ENCODE measurements at regions not wholly inside any gene's neighbourhood (a gene's known extent, or its start where the extent isn't known, plus 50 kb on each side); places are given as distances from the start of the nearest gene placed in this dataset.

DNA sequence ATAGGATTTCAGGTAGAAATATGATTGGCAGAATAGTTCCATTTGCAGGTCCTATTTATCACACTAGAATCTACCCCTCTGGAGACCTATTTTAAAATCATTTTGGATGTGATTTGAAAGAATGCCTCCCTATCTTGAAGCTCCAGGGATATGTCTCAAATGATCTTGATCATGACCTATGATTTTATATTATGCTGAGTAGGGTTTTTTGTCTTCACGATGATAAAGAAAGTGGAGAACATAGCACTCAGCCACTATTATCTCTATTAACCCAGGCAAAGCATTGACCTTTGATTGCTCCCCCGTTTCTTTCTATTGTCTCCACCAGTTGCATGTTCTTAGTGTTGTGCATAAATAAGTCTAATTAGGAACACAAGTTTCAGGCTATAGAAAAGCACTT lies 307.9 kb downstream of the BLID start:
- H3K36me3 ChIP-seq (ENCODE audit: insufficient read depth, low read length), result no peaks in the 10 kb centered on the region
- TF ChIP-seq CTCF (IDR thresholded peaks at IDR 0.05), result no peak
- ChIA-PET CTCF (no interaction called here), POLR2A (no interaction called here)
- H3K27ac ChIP-seq (ENCODE audit: low read depth in 1 of 2, low read length in 2 of 2), result no peak overlapping the region
- H3K4me3 ChIP-seq (ENCODE audit: low read length), result no peak overlapping the region
- no peak for DNase-seq
- H3K4me1 Mint-ChIP-seq (ENCODE audit: low read depth), result no peaks in the 10 kb centered on the region
- peaks cover 14% of the 10 kb centered on the region for H3K9me3 Mint-ChIP-seq
- H3K4me3 Mint-ChIP-seq, result no peak overlapping the region
- H3K27me3 Mint-ChIP-seq, result peaks cover 8% of the 10 kb centered on the region
- intact Hi-C loops (cut with DNase I, micrococcal nuclease), result no loop called here
- H3K4me1 ChIP-seq (ENCODE audit: insufficient read depth, low read length), result no peaks in the 10 kb centered on the region
- peaks cover 2 to 8% of the 10 kb centered on the region in 2 experiments for H3K9me3 ChIP-seq (ENCODE audit: control insufficient read depth in 1 of 2, insufficient read depth in 1 of 2, low read length in 2 of 2)
- no peak for ATAC-seq (ENCODE audit: poor library complexity)
- H3K27me3 ChIP-seq (ENCODE audit: control insufficient read depth in 1 of 2, insufficient read depth in 2 of 2, low read length in 2 of 2), result no peaks in the 10 kb centered on the region
- no peak overlapping the region for H3K27ac Mint-ChIP-seq
- H3K36me3 Mint-ChIP-seq (ENCODE audit: low read depth), result no peaks in the 10 kb centered on the region

- POLR2A ChIA-PET, result no interaction called here
- DNase-seq (no peak), ATAC-seq (ENCODE audit: poor library complexity) (no peak)
- Histone ChIP-seq H3K27me3 (ENCODE audit: control insufficient read depth in 1 of 2, insufficient read depth in 2 of 2, low read length in 2 of 2) (no peaks in the 10 kb centered on the region), H3K9me3 (ENCODE audit: control insufficient read depth in 1 of 2, insufficient read depth in 1 of 2, low read length in 2 of 2) (no peaks in the 10 kb centered on the region), H3K27ac (ENCODE audit: low read depth in 1 of 2, low read length in 2 of 2) (no peak overlapping the region), H3K4me3 (ENCODE audit: low read length) (no peak overlapping the region), H3K4me1 (ENCODE audit: insufficient read depth, low read length) (no peaks in the 10 kb centered on the region), H3K36me3 (ENCODE audit: insufficient read depth, low read length) (no peaks in the 10 kb centered on the region)
- TF ChIP-seq CTCF (IDR thresholded peaks at IDR 0.05), result no peak
- H3K36me3 Mint-ChIP-seq (ENCODE audit: low read depth), result no peaks in the 10 kb centered on the region
- intact Hi-C loops (cut with DNase I, micrococcal nuclease), result no loop called here
- peaks cover 8% of the 10 kb centered on the region for H3K9me3 Mint-ChIP-seq
- no peak overlapping the region for H3K4me3 Mint-ChIP-seq
- H3K4me1 Mint-ChIP-seq (ENCODE audit: low read depth), result no peaks in the 10 kb centered on the region
- H3K27ac Mint-ChIP-seq, result no peak overlapping the region
- CTCF ChIA-PET, result no interaction called here
- peaks cover 8% of the 10 kb centered on the region for H3K27me3 Mint-ChIP-seq
Measured at GRCh38 chr11:121807051-121807450, 309.0 kb downstream of the BLID start.

DNA sequence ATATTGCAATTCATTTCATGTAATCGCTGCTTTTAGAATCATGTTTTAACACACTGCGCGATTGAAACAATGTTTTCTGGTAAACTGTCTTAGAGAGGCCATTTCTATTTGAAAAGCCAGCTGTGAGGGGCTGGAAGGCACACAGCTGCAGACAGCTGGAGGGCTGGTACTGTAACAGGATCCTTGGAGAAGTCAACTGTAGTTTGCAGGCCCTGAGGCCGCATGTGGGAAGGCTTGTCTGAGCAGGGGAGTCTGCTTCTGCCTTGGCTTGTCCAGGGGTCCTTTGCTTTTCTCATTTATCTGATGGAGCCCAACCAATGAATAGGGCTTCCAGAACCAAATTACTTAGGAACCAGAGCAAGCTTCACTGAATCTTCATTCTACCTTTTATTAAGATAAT lies 313.5 kb downstream of the BLID start:
- no peaks in the 10 kb centered on the region for H3K27me3 ChIP-seq (ENCODE audit: control insufficient read depth in 1 of 2, insufficient read depth in 2 of 2, low read length in 2 of 2)
- H3K36me3 ChIP-seq (ENCODE audit: insufficient read depth, low read length), result no peaks in the 10 kb centered on the region
- Mint-ChIP-seq H3K9me3 (peaks cover under 1% of the 10 kb centered on the region), H3K4me1 (ENCODE audit: low read depth) (no peaks in the 10 kb centered on the region), H3K27ac (no peak overlapping the region), H3K4me3 (no peak overlapping the region), H3K27me3 (peaks cover 8% of the 10 kb centered on the region), H3K36me3 (ENCODE audit: low read depth) (no peaks in the 10 kb centered on the region)
- ChIA-PET POLR2A (no interaction called here), CTCF (no interaction called here)
- H3K4me3 ChIP-seq (ENCODE audit: low read length), result no peak overlapping the region
- H3K4me1 ChIP-seq (ENCODE audit: insufficient read depth, low read length), result no peaks in the 10 kb centered on the region
- H3K9me3 ChIP-seq (ENCODE audit: control insufficient read depth in 1 of 2, insufficient read depth in 1 of 2, low read length in 2 of 2), result peaks cover 0 to 11% of the 10 kb centered on the region in 2 experiments
- no peak overlapping the region for H3K27ac ChIP-seq (ENCODE audit: low read depth in 1 of 2, low read length in 2 of 2)
- TF ChIP-seq CTCF (IDR thresholded peaks at IDR 0.05), result no peak
- no peak for ATAC-seq (ENCODE audit: poor library complexity)
- no peak for DNase-seq
- intact Hi-C loops (cut with DNase I, micrococcal nuclease), result no loop called here
